ENCODE measurements at regions not wholly inside any gene's neighbourhood (a gene's known extent, or its start where the extent isn't known, plus 50 kb on each side); places are given as distances from the start of the nearest gene placed in this dataset.

DNA sequence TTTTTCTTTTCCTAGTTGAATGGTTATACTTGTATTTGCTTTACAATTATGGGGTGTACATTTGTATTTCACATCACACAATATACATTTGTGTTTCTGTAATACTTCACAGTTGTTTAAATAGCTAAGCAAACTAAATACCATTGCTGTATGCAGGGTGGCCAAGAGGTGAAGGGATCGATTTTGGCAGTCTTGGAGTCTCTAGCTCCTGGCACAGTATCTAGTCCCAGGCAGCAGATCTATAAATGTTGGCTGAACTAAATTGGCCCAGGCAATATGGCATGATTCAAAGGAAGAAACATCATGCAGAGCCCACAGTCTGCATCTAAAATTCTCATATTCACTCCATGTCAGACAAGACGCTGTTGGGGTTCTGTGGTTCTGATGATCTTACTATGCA, 110.1 kb upstream of the GPBP1 start:
- no peak for TF ChIP-seq REST (IDR thresholded peaks at IDR 0.05; ENCODE audit: insufficient read depth in 1 of 2, low read depth in 2 of 2, low read length in 2 of 2)
- TF ChIP-seq FOXP2 (optimal IDR thresholded peaks at IDR 0.05; ENCODE audit: borderline replicate concordance, extremely low read depth, extremely low read length, insufficient read depth) = no peak
- no peak for TF ChIP-seq SIN3A (IDR thresholded peaks at IDR 0.05; ENCODE audit: borderline replicate concordance, insufficient read depth, low read length)
- TF ChIP-seq POLR2AphosphoS5 (IDR thresholded peaks at IDR 0.05; ENCODE audit: low read depth, low read length) = no peak
- TF ChIP-seq TAF1 (IDR thresholded peaks at IDR 0.05; ENCODE audit: borderline replicate concordance, insufficient read depth, low read length) = no peak

- TF ChIP-seq REST (IDR thresholded peaks at IDR 0.05; ENCODE audit: insufficient read depth in 1 of 2, low read depth in 2 of 2, low read length in 2 of 2) (no peak), POLR2AphosphoS5 (IDR thresholded peaks at IDR 0.05; ENCODE audit: low read depth, low read length) (no peak), FOXP2 (optimal IDR thresholded peaks at IDR 0.05; ENCODE audit: borderline replicate concordance, extremely low read depth, extremely low read length, insufficient read depth) (no peak), SIN3A (IDR thresholded peaks at IDR 0.05; ENCODE audit: borderline replicate concordance, insufficient read depth, low read length) (no peak), TAF1 (IDR thresholded peaks at IDR 0.05; ENCODE audit: borderline replicate concordance, insufficient read depth, low read length) (no peak)
These were observed 106.8 kb upstream of the GPBP1 start for GRCh38 chr5:57066924-57067596.

DNA sequence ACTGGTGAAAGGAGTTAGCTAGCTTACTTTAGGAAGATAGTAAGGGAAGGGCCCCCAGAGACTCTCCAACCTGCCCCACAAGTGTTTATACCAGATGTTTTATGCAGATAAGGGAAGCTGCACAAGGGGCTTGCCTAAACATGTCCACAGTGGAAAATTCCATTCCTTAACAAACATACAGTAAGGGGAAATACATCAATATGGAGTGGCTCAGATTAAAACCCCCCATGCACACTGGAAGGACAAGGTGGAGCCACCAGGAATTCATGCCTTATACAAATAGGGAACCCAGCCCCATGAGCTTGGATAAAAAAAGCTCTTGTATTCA, 106.3 kb upstream of the GPBP1 start:
- no peak for TF ChIP-seq SIN3A (IDR thresholded peaks at IDR 0.05; ENCODE audit: borderline replicate concordance, insufficient read depth, low read length)
- TF ChIP-seq POLR2AphosphoS5 (IDR thresholded peaks at IDR 0.05; ENCODE audit: low read depth, low read length) = no peak
- no peak for TF ChIP-seq TAF1 (IDR thresholded peaks at IDR 0.05; ENCODE audit: borderline replicate concordance, insufficient read depth, low read length)
- no peak for TF ChIP-seq FOXP2 (optimal IDR thresholded peaks at IDR 0.05; ENCODE audit: borderline replicate concordance, extremely low read depth, extremely low read length, insufficient read depth)
- no peak for TF ChIP-seq REST (IDR thresholded peaks at IDR 0.05; ENCODE audit: insufficient read depth in 1 of 2, low read depth in 2 of 2, low read length in 2 of 2)

DNA sequence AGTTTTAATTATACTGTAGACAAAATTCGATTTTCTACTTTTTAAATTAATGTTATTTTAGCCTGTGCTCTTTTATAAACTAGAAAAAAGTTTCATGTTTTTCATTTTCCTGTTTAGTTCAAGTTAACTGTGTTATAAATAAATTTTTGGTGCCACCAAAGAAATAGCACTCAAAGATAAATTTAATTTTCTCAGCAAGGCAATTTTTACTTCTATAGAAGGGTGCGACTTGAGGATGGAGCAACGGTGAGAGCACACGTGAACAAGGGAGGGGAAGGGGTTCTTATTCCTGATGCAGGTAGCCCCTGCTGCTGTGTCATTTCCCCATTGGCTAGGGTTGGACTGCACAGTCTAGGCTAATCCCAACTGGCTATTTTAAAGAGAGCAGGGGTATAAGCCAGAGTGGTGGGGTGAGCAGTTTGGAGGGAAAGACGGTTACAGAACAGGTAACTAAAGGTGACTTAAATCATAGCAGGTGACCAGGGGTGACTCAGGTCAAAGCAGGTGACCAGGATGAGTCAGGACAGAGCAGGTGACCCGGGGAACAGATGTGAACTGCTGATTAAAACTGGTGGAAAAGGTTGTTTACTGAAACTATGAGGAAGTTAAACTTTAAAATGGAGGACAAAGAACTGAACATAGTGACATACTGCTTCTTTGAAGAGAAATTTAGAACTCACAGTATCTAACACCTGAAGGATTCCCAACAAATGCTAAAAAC, 104.6 kb upstream of the GPBP1 start:
- no peak for TF ChIP-seq FOXP2 (optimal IDR thresholded peaks at IDR 0.05; ENCODE audit: borderline replicate concordance, extremely low read depth, extremely low read length, insufficient read depth)
- TF ChIP-seq TAF1 (IDR thresholded peaks at IDR 0.05; ENCODE audit: borderline replicate concordance, insufficient read depth, low read length) = no peak
- TF ChIP-seq REST (IDR thresholded peaks at IDR 0.05; ENCODE audit: insufficient read depth in 1 of 2, low read depth in 2 of 2, low read length in 2 of 2) = no peak
- TF ChIP-seq POLR2AphosphoS5 (IDR thresholded peaks at IDR 0.05; ENCODE audit: low read depth, low read length) = no peak
- no peak for TF ChIP-seq SIN3A (IDR thresholded peaks at IDR 0.05; ENCODE audit: borderline replicate concordance, insufficient read depth, low read length)

All from PFSK-1 (cell line).